Activated gamma-delta T cell treated with Interleukin-2 at 50 U/mL for 16 hours (primary cell): ENCODE measurements at regions not wholly inside any gene's neighbourhood (a gene's known extent, or its start where the extent isn't known, plus 50 kb on each side); places are given as distances from the start of the nearest gene placed in this dataset.

Experiments
- DNase-seq: peaks from one replicate; pipeline ENCODE4 v3.0.0-alpha.2; 2020

DNA sequence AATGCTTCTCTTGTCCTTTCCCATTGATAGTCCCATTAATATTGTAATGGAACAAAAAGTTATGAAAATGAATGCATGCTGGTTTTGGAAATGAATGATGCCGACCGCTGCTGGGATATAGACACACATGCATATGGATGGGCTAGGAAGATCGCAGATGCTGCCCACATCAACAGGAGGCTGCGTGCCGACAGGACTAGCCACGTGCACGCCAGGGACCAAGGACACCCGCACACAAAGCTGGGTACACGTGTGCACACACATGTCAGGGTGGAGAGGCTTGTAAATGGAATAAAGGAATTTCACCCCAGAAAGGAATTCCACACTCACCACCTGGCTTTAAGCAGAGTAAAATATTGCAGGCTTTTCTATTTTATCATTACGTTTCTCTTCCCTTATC lies 153.8 kb upstream of the VASH1 start:
- DNase-seq = no peak

DNA sequence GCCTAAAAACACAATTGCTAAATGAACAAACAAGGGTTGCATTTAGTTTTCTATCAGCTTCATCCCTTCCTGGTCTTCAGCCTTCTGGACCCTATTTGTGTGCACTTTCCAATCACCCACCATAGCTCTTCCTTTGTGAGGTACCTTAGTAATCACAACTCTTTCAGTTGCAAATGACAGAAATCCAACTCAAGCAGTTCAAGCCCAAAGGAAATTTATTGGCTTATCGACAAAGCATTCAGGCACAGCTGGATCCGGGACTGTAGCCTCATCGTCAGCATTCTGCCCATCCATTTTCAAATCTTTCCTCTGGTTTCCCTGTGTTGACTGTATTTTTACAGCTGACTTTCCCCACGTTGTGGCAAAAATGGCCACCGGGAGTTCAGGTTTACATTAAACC lies 148.6 kb upstream of the VASH1 start:
- no peak for DNase-seq

DNA sequence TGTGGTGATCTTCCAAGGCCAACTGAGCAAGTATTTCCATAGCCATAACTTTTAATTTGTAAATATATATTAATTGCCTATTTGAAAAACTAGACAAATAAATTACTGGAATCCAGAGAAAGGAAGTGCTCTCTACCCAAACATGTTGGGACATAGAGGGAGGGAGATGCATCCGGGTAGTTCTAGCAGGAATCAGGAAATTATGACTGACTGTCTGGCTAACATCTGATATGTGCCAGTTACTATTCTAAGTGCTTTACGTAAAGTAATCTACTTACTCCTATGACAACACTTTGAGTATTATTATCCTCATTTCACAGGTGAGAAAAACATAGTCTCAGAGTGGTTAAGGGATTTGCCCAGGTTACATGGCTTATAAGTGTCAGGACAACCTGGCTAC lies 147.7 kb upstream of the VASH1 start:
- DNase-seq = no peak

- DNase-seq = no peak
These were observed 145.9 kb upstream of the VASH1 start for GRCh38 chr14:76615331-76615730.

DNA sequence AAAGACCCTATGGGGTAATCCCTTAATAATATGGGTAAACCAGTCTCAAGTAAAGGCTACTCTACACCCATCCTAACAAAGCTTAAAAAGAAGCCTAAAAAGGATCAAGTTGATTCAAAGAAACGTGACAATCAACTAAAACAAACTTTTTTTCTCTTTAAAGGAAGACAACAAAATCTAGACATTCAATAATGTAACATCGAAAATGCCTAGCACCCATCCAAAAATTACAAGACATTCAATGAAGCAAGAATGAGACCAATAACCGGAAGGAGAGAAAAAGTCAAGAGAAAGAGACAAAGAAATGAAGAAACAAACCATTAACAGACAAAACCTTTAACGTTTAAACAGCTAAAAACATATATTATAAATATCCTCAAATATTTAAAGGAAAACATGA lies 143.8 kb upstream of the VASH1 start:
- DNase-seq = no peak

DNA sequence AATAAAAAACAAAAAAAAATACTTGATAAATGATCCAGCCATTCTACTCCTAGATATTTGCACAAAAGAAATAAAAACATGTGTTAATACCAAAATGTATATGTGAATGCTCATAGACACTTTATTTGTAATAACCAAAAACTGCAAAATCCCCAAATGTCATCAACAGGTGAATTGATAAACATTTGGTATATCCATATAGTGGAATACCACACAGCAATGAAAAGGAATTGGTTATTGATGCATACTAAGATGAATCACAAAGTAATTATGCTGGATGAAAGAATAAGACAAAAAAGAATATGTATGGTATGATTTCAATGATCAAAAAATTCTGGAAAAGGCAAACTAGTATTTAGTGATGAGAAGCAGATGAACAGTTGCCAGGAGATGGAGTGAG lies 124.7 kb upstream of the VASH1 start:
- DNase-seq = no peak

- DNase-seq = no peak
These were observed 122.4 kb upstream of the VASH1 start for GRCh38 chr14:76638841-76639240.

- DNase-seq = no peak
These were observed 121.5 kb upstream of the VASH1 start for GRCh38 chr14:76639606-76640229.

- no peak for DNase-seq
These were observed 120.3 kb upstream of the VASH1 start for GRCh38 chr14:76640923-76641395.

DNA sequence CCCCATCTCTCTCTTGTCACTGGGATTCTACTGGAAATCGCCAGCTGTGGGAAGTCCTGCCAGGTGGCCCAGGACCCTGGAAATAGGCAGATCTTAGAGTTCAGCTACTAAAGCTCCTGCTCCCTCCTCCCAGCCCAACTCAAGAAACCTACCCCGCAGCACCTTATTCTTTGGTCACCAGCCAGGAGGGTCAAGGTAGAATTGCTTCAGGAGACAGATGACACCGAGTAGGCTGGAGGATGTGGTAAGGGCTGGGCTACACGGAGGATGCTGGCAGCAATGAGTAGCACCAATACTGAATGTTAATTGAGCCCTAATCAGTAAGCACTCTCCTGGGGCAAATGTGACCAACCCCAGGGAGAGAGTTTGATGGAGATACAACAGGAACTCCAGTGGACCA lies 119.7 kb upstream of the VASH1 start:
- DNase-seq = no peak

DNA sequence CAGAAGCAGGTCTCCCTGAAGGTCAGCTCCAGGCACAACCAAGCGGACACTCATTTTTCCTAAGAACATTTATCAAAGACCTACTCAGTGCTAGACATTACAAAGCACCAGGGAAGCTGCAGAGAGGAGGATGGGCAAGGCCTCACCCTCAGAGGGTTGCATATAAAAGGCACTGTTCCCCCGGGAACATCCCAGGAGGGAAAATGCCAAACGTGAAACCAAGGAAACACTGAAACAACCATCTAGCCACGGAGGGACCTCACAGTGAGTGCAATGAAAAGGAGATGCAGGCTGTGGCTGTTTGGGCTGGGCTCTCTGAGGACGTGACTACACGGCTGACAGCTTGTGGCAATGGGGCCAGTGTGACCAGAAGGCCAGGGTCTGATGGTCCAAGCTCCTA lies 117.4 kb upstream of the VASH1 start:
- no peak for DNase-seq

DNA sequence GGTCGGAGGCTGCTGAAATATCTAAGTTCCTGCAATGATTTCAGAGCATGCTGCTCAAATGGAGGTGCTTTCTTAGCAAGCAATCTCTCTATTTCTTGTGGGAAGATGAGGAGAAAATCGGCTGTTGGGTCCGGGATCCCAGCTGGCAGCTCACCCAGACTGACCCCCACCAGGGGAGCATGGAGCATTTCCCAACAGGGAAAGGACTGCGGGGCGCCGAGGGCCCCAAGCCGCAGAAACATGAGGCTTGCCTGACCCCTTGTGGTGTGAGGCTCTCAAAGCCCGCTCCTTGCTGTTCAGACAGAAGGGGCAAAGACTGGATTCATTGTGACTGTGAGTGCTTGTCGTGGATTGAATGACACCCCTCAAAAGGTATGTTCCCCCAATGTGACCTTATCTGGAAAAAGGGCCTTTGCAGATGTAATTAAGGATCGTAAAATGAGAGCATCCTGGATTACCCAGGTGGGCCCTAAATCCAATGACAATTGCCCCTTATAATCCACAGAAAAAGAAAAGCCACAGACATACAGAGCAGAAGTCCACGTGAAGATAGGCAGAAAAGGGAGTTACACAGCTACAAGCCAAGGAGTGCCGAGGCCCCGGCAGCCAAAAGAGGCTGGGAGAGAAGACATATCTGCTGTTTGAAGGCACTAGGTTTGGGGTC lies 116.3 kb upstream of the VASH1 start:
- DNase-seq = no peak

DNA sequence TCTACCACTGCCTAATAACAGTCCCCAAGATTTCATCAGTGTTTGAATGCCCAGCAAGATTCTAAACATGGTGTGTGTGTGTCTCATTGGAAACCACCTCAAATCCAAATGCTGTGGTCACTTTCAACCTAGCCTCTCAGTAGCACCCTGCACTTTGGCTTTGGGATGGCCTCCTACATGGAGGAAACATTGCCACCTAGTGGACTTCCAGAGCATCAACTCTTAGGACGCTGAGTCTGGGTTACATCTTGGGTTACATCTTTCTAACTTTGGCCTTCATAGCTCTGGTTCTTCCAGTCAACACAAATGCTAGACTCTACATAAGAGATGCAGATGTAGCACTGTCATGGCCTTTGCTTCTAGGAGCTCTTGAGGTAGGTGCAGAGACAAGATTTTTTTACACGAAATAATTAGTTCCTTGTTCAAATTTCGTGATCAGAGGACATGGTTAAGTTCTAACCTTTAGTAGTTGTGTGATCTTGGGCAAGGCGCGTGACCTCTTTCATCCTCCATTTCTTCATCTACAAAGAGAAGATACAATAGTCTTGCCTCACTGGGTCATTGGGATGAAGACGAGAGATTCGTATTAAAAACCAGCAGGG lies 113.5 kb upstream of the VASH1 start:
- no peak for DNase-seq

- DNase-seq = no peak
These were observed 109.7 kb upstream of the VASH1 start for GRCh38 chr14:76651410-76652055.

GRCh38 chr14:76653875-76654572 lies 107.2 kb upstream of the VASH1 start:
- no peak for DNase-seq

DNA sequence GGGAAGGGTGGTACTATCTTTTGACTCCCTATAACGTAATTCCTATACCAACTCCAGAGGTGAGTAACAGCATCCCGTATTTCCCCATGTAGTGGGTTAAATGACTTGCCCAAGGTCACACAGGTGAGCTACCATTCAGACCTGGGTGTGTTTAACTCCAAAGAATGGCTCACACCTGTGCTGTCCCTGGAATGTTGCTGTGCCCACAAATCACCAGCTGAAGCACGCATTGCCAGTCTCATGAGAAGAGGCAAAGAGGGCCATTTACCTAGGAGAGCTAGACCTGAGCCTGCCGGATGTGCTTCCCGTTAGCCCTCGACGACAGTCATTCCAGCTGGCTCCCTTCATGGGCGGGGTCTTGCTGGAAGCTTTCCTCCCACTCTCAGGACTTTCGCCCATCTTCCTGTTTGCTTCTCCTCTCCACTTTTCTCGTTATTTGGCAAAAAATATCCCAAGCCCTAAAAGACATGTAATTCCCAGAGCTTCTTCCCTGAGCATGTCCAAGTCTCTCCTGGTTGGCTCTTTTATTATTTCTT lies 106.6 kb upstream of the VASH1 start:
- DNase-seq = no peak

GRCh38 chr14:76655331-76655730 lies 105.9 kb upstream of the VASH1 start:
- DNase-seq = no peak

- no peak for DNase-seq
These were observed 104.7 kb upstream of the VASH1 start for GRCh38 chr14:76656592-76656991.

- DNase-seq = no peak
These were observed 103.9 kb upstream of the VASH1 start for GRCh38 chr14:76657404-76657803.

DNA sequence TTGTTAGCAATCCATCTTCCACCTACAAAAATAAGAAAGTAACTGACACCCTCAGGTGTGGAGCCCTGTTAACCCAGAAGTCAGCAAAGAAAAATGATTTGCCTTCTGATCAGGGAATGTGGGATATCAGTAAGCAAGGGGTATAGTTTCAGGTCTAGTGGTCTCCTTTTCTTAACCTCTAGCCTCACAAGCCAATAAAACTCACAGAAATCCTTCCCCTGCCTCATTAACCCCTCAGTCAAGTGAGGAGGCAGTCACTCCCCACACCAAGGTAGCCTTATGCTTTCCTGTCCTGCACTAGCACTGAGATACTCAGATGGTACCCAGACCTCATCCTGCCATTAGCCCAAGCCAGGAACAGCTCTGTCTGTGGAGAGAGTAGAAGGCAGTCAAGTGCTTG lies 103.4 kb upstream of the VASH1 start:
- no peak for DNase-seq

DNA sequence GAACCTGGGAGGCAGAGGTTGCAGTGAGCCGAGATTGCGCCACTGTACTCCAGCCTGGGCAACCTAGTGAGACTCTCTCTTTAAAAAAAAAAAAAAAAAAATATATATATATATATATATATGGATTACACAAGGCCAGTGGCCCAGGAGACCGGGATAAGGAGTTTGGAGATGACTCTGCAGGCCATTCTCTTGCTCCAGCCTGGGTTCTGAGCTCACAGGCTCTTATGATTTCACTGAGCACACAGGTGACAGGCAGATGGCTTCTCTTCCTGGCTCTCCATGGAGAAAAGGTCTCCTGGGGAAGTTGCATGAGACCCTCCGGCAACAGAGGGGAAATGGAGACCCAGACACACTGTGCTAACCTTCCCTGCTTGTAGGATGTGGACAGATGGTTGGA lies 98.7 kb upstream of the VASH1 start:
- DNase-seq = no peak

- no peak for DNase-seq
These were observed 96.5 kb upstream of the VASH1 start for GRCh38 chr14:76664790-76665189.

GRCh38 chr14:76666746-76667145 lies 94.5 kb upstream of the VASH1 start:
- DNase-seq = no peak
